ENCODE measurements at regions not wholly inside any gene's neighbourhood (a gene's known extent, or its start where the extent isn't known, plus 50 kb on each side); places are given as distances from the start of the nearest gene placed in this dataset.

DNA sequence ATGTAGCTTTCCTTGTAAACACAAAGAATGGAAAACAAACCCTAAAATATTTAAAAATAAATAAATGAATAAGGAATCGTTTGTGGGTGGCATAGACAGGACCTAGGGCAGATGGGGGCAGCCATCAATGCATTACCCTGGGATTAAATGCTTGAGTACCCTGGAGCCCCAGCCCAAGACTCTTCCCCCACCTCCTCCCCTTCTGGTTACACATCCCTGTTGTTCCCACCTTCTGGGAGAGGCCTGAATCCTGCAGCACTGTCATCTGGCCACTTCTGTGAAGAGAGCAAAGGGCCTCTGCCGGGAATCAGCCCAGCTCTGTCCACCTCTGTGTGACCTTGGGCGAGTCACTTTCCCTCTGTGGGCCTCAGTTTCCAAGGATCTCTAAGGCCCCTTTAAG lies 61.6 kb upstream of the COL13A1 start:
- no peak for DNase-seq (ENCODE audit: low read depth in 2 of 2)

DNA sequence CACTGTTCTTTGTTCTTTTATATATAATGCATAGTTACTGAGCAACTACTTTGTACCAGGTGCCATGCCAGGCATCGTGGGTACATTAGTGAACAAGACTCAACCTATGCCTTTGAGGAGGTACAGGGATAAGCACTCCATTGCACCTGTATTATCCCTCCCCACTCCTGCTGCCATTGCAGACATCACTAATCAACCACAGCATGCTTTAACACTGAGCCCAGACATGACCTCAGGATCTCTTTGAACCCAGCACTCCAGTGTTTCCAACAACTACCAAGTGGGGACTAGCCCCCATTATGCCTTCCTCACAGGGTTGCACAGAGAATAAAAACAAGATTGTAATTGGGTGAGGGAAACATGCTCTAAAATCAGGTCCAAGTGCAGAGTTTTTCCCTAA lies 60.5 kb upstream of the COL13A1 start:
- DNase-seq (ENCODE audit: low read depth in 2 of 2), result no peak

DNA sequence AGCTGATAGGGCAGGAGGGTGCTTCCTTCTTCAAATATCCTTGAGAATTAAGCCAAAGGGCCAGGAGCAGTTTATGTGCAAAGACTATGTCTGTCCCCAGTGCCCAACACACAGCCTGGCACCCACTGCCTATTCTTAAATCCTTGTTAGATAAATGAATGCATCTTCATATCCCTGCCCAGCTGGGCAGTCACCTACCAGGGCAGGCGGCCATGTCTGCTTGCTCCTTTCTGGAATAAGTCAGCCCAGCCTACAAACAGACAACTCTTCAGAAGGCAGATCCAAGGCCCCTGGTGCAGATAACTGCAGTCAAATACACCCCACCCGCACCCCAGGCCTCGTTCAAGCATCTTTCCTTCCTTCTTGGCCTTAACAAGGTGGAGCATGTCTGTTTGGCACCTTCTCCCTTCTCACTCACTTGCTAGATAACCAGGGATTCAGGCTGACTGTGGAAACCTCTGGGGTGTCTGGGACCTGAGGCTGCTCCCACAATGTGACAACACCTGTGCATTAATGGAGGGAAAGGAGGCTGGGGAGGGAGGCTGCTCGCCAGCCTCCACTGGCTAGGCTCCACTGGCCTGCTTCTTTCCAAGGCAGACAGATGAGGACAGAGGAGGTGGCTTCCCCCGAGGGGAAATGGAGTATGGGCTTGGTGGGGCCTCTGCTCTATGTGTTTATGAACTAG lies 59.9 kb upstream of the COL13A1 start:
- DNase-seq (ENCODE audit: low read depth in 2 of 2), result no peak

DNA sequence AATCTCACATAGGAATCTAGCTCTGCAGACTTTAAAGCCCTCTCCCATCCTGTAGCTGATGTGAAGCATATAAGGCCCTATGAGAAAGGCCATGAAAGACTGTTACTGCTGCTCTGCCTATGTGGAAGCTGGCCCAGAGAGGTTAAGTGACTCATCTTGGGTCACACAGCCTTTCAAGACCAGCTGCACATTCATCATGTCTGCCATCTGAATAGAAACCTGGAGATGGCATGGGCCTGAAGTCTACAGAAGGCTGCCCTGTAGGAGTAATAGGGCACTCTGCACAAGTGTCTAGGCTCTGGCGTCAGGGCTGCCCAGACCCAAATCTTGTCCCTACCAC lies 59.4 kb upstream of the COL13A1 start:
- DNase-seq (ENCODE audit: low read depth in 2 of 2), result no peak

DNA sequence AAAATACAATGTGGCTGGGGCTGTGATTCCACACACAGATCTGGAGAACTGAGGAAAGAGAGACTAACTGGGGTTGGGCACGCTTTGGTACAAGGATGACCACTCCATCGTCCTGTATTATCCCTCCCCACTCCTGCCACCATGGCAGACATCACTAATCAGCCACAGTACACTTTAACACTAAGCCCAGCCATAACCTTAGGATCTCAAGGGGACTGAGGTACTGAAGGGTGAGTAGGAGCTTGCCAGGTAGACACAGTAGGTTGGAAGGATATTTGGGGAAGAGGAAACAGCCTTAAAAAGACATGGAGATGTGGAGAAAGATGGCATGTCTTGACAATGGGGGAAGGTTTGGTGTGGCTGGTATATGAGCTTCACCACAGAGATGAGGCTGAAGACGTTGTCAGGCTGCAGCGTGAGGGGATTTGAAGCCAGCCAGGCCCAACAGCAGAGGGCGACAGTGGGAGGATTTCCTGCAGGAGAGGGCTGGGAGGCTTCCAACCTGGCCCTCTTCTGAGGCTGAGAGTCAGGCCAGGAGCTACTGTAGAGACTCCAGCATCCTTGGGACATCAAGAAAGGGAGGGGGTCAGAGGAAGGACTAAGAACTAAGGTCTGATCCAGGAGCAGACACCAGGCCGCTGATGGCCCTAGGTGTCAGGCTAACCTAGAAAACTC lies 58.6 kb upstream of the COL13A1 start:
- DNase-seq (ENCODE audit: low read depth in 2 of 2), result no peak

DNA sequence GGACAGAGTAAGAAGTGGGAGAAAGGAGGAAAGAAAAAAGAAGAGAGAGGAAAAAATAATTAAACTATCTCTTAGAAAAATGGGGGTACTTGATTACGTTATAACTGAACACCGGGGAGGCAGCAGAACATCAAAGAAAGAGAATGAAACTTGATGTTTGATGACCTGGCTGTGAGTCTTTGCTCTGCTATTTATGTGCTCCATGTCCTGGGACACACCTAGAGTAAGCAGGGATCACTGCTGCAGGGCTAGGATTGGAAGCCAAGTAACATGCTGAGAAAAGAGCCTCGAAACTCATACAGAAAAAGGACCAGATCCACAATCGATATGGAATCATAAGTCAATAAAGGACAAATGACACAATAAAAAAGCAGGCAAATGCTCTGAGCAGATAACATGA lies 56.7 kb upstream of the COL13A1 start:
- no peak for DNase-seq (ENCODE audit: low read depth in 2 of 2)

DNA sequence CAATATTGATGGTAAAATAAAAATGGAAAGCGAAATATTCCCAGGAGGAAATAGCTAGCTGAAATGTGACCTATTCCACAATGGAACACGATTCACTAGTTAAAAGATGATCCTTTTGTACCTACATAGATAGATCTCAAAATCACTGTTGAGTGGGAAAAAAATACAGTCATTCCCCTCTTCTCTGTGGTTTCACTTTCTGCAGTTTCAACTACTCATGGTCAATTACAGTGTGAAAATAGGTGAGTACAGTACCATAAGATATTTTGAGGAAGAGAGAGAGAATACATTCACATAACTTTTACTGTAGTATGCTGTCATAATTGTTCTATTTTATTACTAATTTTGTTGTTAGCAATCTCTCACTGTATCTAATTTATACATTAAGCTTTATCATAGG lies 56.0 kb upstream of the COL13A1 start:
- no peak for DNase-seq (ENCODE audit: low read depth in 2 of 2)

DNA sequence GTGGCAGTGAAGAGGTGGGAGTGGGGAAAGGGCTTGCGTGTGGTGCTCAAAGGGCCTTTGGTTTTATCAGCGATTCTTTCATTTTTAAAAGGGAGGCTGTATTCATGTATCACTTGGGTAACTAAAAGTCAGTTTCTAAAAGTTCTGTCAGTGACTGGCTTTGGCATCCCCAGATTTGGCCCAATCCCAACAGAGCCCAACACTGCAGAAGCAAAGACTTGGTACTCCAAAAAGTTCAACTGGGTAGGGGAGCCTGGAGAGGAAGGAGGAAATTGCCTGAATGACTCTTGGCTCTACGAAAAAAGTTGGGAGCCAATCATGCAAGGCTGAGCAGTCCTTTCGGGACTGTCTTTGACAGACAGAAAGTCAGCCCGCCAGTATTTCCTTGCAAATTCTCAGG lies 54.5 kb upstream of the COL13A1 start:
- no peak for DNase-seq (ENCODE audit: low read depth in 2 of 2)

DNA sequence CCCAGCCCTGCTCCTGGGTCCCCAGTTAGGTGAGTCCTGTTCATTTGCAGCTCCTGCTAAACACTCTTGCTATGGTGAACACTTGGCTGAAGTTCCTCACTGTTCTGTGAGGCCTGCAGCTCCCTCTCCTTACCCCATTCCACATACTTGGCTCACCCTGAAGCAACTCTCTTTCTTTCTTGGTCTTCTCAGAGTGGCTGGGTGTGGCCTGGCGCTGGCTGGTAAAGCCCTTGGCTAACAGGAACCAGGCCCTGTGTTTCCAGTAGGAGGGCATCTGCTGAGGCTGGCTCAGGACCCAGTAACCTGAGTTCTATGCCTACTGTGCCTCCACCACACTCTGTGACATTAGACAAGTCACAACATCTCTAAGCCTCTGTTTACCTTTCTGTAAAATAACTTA lies 53.1 kb upstream of the COL13A1 start:
- no peak for DNase-seq (ENCODE audit: low read depth in 2 of 2)

DNA sequence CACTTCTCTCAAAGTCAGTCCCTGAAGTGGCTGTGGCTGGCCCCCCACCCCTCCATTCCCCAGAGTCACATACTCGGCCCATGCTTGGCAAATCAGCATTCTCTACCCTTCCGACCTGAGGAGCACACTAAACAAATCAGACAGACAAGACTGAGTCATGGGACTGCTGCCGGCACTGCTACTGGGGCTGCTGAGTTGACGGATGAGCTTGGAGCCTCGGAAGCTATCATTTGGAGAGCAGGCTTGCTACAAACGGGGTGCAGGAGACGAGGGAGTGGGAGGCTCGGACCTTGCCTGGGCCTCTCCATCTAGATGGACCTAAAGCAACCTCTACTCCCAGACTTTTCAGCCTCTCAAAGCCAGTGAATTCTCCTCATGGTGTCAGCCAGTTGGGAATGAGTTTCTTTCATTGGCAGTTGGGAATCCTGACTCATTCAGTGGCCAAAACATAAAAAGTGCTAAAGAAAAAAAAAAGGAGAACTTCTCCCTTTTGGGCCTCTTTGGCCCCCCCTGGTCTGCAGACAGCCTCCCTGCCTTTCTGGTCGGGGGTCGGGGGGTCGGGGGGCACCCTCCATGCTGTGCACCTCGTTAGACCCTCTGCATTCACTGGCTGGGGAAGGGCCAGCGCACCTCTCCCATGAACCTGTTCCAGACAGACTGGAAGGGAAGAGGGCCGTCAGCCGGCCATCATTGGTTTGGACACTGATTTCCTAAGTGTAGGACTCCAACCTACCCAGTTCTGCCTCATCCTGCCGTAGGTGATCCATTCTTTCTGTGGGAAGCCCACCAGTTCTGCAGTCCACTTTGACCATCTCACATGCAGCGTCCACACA lies 52.3 kb upstream of the COL13A1 start:
- DNase-seq (ENCODE audit: low read depth in 2 of 2), result no peak

DNA sequence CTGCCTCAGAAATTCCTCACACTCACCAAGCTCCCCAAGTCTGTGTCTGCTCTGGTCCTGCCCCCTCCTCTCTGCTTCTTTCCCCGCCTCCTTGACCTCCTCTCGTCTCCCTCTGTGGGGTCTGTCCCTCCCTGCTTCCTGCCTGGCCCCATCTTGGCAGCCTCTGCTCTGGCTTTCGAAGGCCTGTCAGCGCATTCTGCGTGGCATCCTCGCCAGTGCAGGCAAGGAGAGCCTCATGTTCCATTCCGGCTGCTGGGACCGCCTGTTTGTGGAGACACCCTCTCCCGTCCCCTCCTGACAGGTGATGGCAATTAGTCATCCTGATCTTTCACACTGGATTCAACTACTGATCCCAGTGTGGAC lies 51.7 kb upstream of the COL13A1 start:
- DNase-seq (ENCODE audit: low read depth in 2 of 2), result no peak

DNA sequence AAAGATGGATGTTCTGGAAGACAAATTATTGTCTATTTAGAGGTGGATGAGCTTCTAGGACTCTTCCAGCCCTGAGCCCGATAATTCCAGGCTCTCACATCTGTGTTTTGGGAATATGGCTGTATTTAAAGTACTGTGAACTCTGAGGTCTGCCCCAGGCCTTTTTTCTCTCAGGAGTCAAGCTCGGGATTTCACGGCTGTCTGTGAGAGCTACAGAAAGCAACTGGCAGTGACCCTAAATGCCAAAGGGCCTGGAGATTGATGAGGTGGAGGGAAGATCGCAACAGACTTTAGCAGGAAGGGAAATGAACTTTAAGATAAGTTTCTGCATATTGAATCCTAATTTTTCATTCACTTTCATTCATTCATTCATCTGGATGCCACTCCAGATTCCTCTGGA lies 51.0 kb upstream of the COL13A1 start:
- no peak for DNase-seq (ENCODE audit: low read depth in 2 of 2)

DNA sequence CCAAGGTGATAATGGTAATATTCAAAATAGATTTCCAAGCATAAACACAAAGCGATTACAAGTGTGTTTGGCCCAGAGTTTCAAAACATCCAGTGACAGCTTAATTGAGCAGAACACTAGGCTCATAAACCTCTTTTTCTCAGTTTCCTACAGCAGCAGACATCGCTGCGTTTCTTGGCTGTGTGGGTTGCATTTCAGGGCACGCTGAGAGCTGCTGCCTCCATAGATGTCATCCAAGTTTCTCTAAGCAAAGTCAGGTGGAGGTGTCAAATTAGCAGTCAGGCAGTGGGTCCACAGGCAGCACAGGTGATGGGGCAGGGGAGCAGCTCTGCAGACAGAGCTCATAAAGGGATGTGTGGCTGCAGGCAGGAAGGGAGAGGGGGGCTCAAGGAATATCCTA lies 50.5 kb upstream of the COL13A1 start:
- no peak for DNase-seq (ENCODE audit: low read depth in 2 of 2)
